ENCODE measurements at regions not wholly inside any gene's neighbourhood (a gene's known extent, or its start where the extent isn't known, plus 50 kb on each side); places are given as distances from the start of the nearest gene placed in this dataset.

GRCh38 chr12:114784526-114784925, 100.6 kb upstream of the TBX3 start:
- TF ChIP-seq NFIC (IDR thresholded peaks at IDR 0.05) (no peak), TEAD4 (IDR thresholded peaks at IDR 0.05) (no peak), CEBPB (IDR thresholded peaks at IDR 0.05) (no peak), TAF1 (IDR thresholded peaks at IDR 0.05; ENCODE audit: low read depth) (no peak), EGR1 (IDR thresholded peaks at IDR 0.05) (no peak), CREB1 (IDR thresholded peaks at IDR 0.05; ENCODE audit: low read depth) (no peak), TCF12 (IDR thresholded peaks at IDR 0.05; ENCODE audit: low read depth) (no peak), YY1 (IDR thresholded peaks at IDR 0.05; ENCODE audit: low read depth) (no peak), FOXM1 (IDR thresholded peaks at IDR 0.05; ENCODE audit: borderline replicate concordance, low read depth) (no peak), RAD21 (IDR thresholded peaks at IDR 0.05; ENCODE audit: low read depth) (no peak)
- TF ChIP-seq, protein P1, sequence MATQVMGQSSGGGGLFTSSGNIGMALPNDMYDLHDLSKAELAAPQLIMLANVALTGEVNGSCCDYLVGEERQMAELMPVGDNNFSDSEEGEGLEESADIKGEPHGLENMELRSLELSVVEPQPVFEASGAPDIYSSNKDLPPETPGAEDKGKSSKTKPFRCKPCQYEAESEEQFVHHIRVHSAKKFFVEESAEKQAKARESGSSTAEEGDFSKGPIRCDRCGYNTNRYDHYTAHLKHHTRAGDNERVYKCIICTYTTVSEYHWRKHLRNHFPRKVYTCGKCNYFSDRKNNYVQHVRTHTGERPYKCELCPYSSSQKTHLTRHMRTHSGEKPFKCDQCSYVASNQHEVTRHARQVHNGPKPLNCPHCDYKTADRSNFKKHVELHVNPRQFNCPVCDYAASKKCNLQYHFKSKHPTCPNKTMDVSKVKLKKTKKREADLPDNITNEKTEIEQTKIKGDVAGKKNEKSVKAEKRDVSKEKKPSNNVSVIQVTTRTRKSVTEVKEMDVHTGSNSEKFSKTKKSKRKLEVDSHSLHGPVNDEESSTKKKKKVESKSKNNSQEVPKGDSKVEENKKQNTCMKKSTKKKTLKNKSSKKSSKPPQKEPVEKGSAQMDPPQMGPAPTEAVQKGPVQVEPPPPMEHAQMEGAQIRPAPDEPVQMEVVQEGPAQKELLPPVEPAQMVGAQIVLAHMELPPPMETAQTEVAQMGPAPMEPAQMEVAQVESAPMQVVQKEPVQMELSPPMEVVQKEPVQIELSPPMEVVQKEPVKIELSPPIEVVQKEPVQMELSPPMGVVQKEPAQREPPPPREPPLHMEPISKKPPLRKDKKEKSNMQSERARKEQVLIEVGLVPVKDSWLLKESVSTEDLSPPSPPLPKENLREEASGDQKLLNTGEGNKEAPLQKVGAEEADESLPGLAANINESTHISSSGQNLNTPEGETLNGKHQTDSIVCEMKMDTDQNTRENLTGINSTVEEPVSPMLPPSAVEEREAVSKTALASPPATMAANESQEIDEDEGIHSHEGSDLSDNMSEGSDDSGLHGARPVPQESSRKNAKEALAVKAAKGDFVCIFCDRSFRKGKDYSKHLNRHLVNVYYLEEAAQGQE (IDR thresholded peaks at IDR 0.05; ENCODE audit: low read depth), result no peak

- TF ChIP-seq TAF1 (IDR thresholded peaks at IDR 0.05; ENCODE audit: low read depth), result no peak
- TF ChIP-seq, protein P1 (IDR thresholded peaks at IDR 0.05; ENCODE audit: low read depth), result no peak
- TF ChIP-seq EP300 (IDR thresholded peaks at IDR 0.05; ENCODE audit: borderline replicate concordance), result no peak
- no peak for TF ChIP-seq CEBPB (IDR thresholded peaks at IDR 0.05)
- TF ChIP-seq TEAD4 (IDR thresholded peaks at IDR 0.05), result no peak
- TF ChIP-seq, protein P2, sequence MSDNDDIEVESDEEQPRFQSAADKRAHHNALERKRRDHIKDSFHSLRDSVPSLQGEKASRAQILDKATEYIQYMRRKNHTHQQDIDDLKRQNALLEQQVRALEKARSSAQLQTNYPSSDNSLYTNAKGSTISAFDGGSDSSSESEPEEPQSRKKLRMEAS (IDR thresholded peaks at IDR 0.05), result no peak
- TF ChIP-seq YY1 (IDR thresholded peaks at IDR 0.05; ENCODE audit: low read depth), result no peak
- TF ChIP-seq ZBTB7A (IDR thresholded peaks at IDR 0.05; ENCODE audit: low read depth), result no peak
- TF ChIP-seq TCF12 (IDR thresholded peaks at IDR 0.05; ENCODE audit: low read depth), result no peak
- TF ChIP-seq CREB1 (IDR thresholded peaks at IDR 0.05; ENCODE audit: low read depth), result no peak
- TF ChIP-seq, protein P3, sequence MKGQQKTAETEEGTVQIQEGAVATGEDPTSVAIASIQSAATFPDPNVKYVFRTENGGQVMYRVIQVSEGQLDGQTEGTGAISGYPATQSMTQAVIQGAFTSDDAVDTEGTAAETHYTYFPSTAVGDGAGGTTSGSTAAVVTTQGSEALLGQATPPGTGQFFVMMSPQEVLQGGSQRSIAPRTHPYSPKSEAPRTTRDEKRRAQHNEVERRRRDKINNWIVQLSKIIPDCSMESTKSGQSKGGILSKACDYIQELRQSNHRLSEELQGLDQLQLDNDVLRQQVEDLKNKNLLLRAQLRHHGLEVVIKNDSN (IDR thresholded peaks at IDR 0.05), result no peak
- TF ChIP-seq NFIC (IDR thresholded peaks at IDR 0.05), result no peak
- TF ChIP-seq EGR1 (IDR thresholded peaks at IDR 0.05), result no peak
- TF ChIP-seq FOXM1 (IDR thresholded peaks at IDR 0.05; ENCODE audit: borderline replicate concordance, low read depth), result no peak
These were observed 99.2 kb upstream of the TBX3 start for GRCh38 chr12:114783089-114783618.

DNA sequence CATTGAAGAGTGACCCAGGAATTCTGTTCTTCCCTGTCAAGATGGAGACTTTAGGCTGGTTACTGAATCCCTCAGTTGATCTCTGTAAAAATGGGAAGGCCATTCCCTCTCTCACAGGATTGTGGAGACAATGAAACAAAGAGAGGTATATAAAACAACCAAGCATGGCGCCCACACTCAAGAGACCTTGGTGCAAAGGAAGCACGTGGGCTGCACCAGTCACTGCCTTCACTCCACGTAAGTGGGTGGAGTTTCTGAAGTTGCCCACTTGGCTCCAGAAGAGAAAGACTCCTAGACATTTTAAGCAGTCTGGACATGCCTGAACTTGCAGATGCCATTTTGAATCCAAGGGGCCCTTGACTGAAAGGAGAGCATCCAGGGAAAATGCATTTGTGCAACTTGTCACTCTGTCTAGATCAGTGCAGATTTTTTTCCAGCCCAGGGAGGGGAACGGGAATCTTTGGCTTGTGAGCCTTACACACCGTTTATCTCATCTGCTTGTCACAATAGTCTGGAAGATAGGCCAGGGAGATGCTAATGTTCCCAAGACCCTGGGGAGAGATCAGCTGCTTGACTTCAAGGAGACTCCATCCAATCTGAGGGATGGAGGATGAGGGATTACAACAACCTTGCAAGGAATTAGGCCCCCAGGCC, 96.9 kb upstream of the TBX3 start:
- TF ChIP-seq EP300 (IDR thresholded peaks at IDR 0.05; ENCODE audit: borderline replicate concordance), result no peak
- no peak for TF ChIP-seq NFIC (IDR thresholded peaks at IDR 0.05)
- TF ChIP-seq, protein P2 (IDR thresholded peaks at IDR 0.05), result no peak
- no peak for TF ChIP-seq TEAD4 (IDR thresholded peaks at IDR 0.05)
- TF ChIP-seq TCF12 (IDR thresholded peaks at IDR 0.05; ENCODE audit: low read depth), result no peak
- TF ChIP-seq CEBPB (IDR thresholded peaks at IDR 0.05), result no peak
- TF ChIP-seq TAF1 (IDR thresholded peaks at IDR 0.05; ENCODE audit: low read depth), result no peak
- TF ChIP-seq RAD21 (IDR thresholded peaks at IDR 0.05; ENCODE audit: low read depth), result no peak
- no peak for TF ChIP-seq CREB1 (IDR thresholded peaks at IDR 0.05; ENCODE audit: low read depth)
- no peak for TF ChIP-seq ZBTB7A (IDR thresholded peaks at IDR 0.05; ENCODE audit: low read depth)
- TF ChIP-seq, protein P1 (IDR thresholded peaks at IDR 0.05; ENCODE audit: low read depth), result no peak
- no peak for TF ChIP-seq YY1 (IDR thresholded peaks at IDR 0.05; ENCODE audit: low read depth)
- TF ChIP-seq, protein P3 (IDR thresholded peaks at IDR 0.05), result no peak
- no peak for TF ChIP-seq EGR1 (IDR thresholded peaks at IDR 0.05)
- TF ChIP-seq FOXM1 (IDR thresholded peaks at IDR 0.05; ENCODE audit: borderline replicate concordance, low read depth), result no peak

DNA sequence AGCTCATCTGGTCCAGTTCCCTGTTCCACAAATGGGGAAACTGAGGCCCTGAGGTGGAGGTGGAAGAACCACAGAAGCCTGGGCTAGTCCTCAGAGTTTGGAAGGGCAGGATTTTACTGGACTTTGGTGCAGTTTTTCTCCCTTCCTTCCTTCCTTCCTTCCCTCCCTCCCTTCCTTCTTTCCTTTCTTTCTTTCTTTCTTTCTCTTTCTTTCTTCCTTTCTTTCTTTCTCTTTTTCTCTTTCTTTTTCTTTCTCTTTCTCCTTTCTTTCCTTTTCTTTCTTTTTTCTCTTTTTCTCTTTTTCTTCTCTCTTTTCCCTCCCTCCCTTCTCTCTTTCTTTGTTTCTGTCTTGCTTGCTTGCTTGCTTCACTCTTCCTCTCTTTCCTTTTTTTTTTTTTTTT, 95.7 kb upstream of the TBX3 start:
- TF ChIP-seq TCF12 (IDR thresholded peaks at IDR 0.05; ENCODE audit: low read depth) (no peak), RAD21 (IDR thresholded peaks at IDR 0.05; ENCODE audit: low read depth) (no peak), EP300 (IDR thresholded peaks at IDR 0.05; ENCODE audit: borderline replicate concordance) (no peak), NFIC (IDR thresholded peaks at IDR 0.05) (no peak), EGR1 (IDR thresholded peaks at IDR 0.05) (no peak)
- TF ChIP-seq, protein P3 (IDR thresholded peaks at IDR 0.05), result no peak
